ENCODE measurements at regions not wholly inside any gene's neighbourhood (a gene's known extent, or its start where the extent isn't known, plus 50 kb on each side); places are given as distances from the start of the nearest gene placed in this dataset.

DNA sequence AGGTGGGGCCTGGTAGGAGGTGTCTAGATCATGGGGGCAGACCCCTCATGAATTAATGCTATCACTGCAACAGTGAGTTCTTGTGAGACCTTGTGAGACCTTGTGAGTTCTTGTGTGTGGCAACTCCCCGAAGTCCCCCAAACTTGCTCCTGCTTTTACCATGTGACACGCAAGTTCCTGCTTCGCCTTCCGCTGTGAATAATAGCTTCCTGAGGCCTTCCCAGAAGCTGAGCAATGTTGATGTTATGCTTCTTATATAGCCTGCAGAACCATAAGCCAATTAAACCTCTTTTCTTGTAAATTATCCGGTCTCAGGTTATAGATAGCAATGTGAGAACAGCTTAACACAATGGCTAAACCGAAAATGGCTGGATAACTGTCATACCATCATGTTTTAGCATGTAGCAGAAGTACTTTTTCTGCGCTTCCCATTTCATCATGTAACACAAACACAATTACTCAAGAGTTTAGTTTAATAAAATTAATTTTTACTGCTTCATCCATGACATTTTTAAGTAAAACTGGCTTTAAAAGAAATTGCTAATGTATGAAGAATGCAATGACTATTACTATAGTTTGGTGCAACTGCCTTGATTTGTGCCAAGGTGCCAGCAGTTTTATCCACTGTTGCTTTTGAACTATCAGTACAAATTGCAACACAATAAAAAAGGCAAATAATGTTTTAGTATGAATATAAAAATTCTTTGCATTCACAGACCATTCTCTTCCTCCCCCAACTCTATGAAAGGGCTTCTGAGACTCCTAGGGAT lies 87.7 kb upstream of the TMEM168 start:
- H3K9ac ChIP-seq (ENCODE audit: low read depth in 1 of 3, low read length in 3 of 3), result no peak overlapping the region
- no peak overlapping the region for H3K27ac ChIP-seq (ENCODE audit: low read depth, low read length)
- H3K4me3 ChIP-seq (ENCODE audit: low read length in 3 of 3), result no peak overlapping the region
- no peaks in the 10 kb centered on the region for H3K36me3 ChIP-seq (ENCODE audit: control insufficient read depth in 3 of 3, insufficient read depth in 3 of 3, low read length in 3 of 3)
- H3K9me3 ChIP-seq (ENCODE audit: control insufficient read depth in 3 of 3, low read length in 3 of 3), result no peaks in the 10 kb centered on the region
- H3K27me3 ChIP-seq (ENCODE audit: control insufficient read depth in 3 of 3, insufficient read depth in 3 of 3, low read length in 3 of 3), result no peaks in the 10 kb centered on the region
- H3K4me1 ChIP-seq (ENCODE audit: control insufficient read depth in 3 of 3, insufficient read depth in 3 of 3, low read length in 3 of 3), result peaks cover 0 to 4% (median 0%) of the 10 kb centered on the region in 3 donors

DNA sequence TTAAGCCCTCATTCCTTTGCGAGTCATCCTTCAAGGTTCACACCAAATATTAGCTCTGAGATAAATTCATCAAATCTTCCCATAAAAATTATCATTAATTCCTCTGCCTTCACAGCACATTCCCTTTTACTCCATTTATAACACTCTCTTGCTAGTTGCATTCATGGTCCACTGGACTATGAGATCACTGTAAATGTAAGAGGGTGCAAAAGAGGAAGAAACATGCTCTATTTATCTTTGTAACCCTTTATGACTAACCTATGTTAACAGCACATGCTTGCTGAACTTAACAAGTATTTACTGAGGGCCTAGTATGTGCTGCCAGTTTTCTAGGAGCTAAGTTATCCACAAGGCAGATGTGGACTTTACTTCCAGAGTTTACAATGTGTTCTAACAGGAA lies 86.7 kb upstream of the TMEM168 start:
- Histone ChIP-seq H3K4me1 (ENCODE audit: control insufficient read depth in 3 of 3, insufficient read depth in 3 of 3, low read length in 3 of 3) (peaks cover 0 to 1% (median 0%) of the 10 kb centered on the region in 3 donors), H3K9ac (ENCODE audit: low read depth in 1 of 3, low read length in 3 of 3) (no peak overlapping the region), H3K4me3 (ENCODE audit: low read length in 3 of 3) (no peak overlapping the region), H3K36me3 (ENCODE audit: control insufficient read depth in 3 of 3, insufficient read depth in 3 of 3, low read length in 3 of 3) (no peaks in the 10 kb centered on the region), H3K9me3 (ENCODE audit: control insufficient read depth in 3 of 3, low read length in 3 of 3) (no peaks in the 10 kb centered on the region), H3K27me3 (ENCODE audit: control insufficient read depth in 3 of 3, insufficient read depth in 3 of 3, low read length in 3 of 3) (no peaks in the 10 kb centered on the region), H3K27ac (ENCODE audit: low read depth, low read length) (no peak overlapping the region)

DNA sequence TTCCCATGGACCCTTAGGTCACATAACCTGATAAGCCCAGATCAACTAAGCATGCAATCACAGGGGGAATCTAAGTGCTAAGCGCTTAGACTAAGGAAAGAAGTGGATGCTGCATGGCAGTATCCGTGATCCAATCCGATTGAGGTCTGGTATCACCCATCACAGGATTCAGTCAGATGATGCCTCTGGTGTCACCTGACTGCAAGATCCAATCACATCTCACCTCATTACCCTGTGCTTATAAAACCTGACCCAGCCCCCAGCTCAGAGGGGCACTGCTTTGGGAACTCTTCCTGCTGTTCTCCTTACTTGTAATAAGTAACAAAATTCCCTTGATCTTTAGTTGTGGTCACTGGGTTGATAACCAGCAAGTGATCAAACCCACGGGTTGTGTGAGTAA lies 84.7 kb upstream of the TMEM168 start:
- Histone ChIP-seq H3K4me3 (ENCODE audit: low read length in 3 of 3) (no peak overlapping the region), H3K9ac (ENCODE audit: low read depth in 1 of 3, low read length in 3 of 3) (no peak overlapping the region), H3K9me3 (ENCODE audit: control insufficient read depth in 3 of 3, low read length in 3 of 3) (no peaks in the 10 kb centered on the region), H3K36me3 (ENCODE audit: control insufficient read depth in 3 of 3, insufficient read depth in 3 of 3, low read length in 3 of 3) (no peaks in the 10 kb centered on the region), H3K4me1 (ENCODE audit: control insufficient read depth in 3 of 3, insufficient read depth in 3 of 3, low read length in 3 of 3) (no peaks in the 10 kb centered on the region), H3K27ac (ENCODE audit: low read depth, low read length) (no peak overlapping the region), H3K27me3 (ENCODE audit: control insufficient read depth in 3 of 3, insufficient read depth in 3 of 3, low read length in 3 of 3) (no peaks in the 10 kb centered on the region)

DNA sequence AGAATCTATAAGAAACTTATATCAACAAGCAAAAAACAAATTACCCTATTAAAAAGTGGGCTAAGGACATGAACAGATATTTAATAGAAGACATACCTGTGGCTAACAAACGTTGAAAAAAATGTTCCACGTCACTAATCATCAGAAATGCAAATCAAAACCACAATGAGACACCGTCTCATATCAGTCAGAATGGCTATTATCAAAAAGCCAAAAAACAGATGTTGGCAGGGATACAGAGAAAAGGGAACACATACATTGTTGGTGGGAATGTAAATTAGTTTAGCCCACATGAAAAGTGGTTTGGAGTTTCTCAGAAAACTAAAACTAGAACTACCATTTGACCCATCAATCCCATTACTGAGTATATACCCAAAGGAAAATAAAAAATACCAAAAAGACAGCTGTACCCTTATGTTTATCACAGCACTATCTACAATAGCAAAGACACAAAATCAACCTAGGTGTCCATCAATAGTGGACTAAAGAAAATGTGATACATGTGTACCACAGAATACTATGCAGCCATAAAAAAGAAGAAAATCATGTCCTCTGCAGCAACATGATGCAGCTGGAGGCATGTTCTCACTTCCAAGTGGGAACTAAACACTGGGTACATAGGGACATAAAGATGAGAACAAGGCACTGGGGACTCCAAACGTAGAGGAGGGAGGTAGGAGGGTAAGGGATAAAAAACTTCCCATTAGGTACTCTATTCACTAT lies 83.8 kb upstream of the TMEM168 start:
- no peak overlapping the region for H3K9ac ChIP-seq (ENCODE audit: low read depth in 1 of 3, low read length in 3 of 3)
- no peaks in the 10 kb centered on the region for H3K9me3 ChIP-seq (ENCODE audit: control insufficient read depth in 3 of 3, low read length in 3 of 3)
- no peak overlapping the region for H3K4me3 ChIP-seq (ENCODE audit: low read length in 3 of 3)
- H3K27ac ChIP-seq (ENCODE audit: low read depth, low read length), result no peak overlapping the region
- no peaks in the 10 kb centered on the region for H3K27me3 ChIP-seq (ENCODE audit: control insufficient read depth in 3 of 3, insufficient read depth in 3 of 3, low read length in 3 of 3)
- peaks cover 0 to 2% (median under 1%) of the 10 kb centered on the region in 3 donors for H3K4me1 ChIP-seq (ENCODE audit: control insufficient read depth in 3 of 3, insufficient read depth in 3 of 3, low read length in 3 of 3)
- H3K36me3 ChIP-seq (ENCODE audit: control insufficient read depth in 3 of 3, insufficient read depth in 3 of 3, low read length in 3 of 3), result no peaks in the 10 kb centered on the region

DNA sequence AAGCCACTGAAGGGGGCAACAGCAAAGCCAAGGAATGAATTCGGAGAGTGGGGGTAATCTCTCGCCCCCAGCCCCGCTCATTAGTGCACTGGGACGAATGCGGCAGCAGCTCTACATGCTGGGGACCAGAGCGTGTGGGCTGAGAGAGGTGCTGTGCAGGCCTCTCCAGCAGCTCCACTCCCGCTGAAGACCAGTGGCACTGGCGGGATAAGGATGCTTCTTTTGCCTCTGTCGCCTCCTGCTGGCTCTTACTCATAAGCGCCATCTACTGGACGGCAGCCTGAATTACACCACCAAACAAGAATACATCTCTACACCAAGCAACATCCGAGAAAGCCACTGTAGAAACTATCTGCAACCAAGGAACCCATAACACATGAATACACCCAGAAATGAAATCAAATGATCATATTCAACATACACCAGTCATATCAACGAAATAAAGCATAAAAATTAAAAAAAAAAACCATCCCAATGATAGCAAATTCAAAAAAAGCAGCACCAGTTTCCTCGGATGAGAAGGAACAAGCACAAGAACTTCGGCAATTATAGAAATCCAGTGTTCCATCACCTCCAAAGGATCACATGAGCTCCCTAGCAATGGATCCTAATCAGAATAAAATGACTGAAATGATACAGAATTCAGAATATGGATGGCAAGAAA lies 79.0 kb upstream of the TMEM168 start:
- H3K9me3 ChIP-seq (ENCODE audit: control insufficient read depth in 3 of 3, low read length in 3 of 3), result no peaks in the 10 kb centered on the region
- H3K4me1 ChIP-seq (ENCODE audit: control insufficient read depth in 3 of 3, insufficient read depth in 3 of 3, low read length in 3 of 3), result peaks cover 11 to 14% (median 13%) of the 10 kb centered on the region in 3 donors
- H3K27me3 ChIP-seq (ENCODE audit: control insufficient read depth in 3 of 3, insufficient read depth in 3 of 3, low read length in 3 of 3), result no peaks in the 10 kb centered on the region
- H3K4me3 ChIP-seq (ENCODE audit: low read length in 3 of 3), result no peak overlapping the region
- no peak overlapping the region for H3K9ac ChIP-seq (ENCODE audit: low read depth in 1 of 3, low read length in 3 of 3)
- H3K27ac ChIP-seq (ENCODE audit: low read depth, low read length), result no peak overlapping the region
- no peaks in the 10 kb centered on the region for H3K36me3 ChIP-seq (ENCODE audit: control insufficient read depth in 3 of 3, insufficient read depth in 3 of 3, low read length in 3 of 3)

DNA sequence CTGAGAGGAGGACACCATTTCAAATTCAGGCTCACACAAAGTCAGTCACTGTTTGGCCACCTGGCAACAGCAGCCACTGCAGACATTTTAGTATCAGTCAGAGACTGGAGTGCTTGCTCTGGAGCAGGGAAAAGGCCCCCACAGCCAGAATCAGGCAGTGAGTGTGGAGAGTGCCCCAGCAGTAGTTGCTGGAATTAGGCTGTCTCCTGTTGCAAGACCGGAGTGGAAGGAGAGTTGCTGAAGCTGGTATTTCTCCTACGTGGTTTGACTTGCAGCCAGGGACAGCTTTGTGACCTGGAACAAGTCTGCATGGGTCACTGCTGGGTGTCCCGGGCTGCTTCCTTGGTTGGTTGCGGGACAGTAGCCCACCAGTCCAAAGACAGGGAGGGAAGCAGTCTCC lies 78.4 kb upstream of the TMEM168 start:
- H3K9ac ChIP-seq (ENCODE audit: low read depth in 1 of 3, low read length in 3 of 3), result peak overlapping the region in 2 of 3 donors; percentile 7 to 40
- H3K27me3 ChIP-seq (ENCODE audit: control insufficient read depth in 3 of 3, insufficient read depth in 3 of 3, low read length in 3 of 3), result no peaks in the 10 kb centered on the region
- H3K4me1 ChIP-seq (ENCODE audit: control insufficient read depth in 3 of 3, insufficient read depth in 3 of 3, low read length in 3 of 3), result peaks cover 11 to 14% (median 13%) of the 10 kb centered on the region in 3 donors
- H3K4me3 ChIP-seq (ENCODE audit: low read length in 3 of 3), result peak overlapping the region in 2 of 3 donors; percentile 1 to 15
- no peak overlapping the region for H3K27ac ChIP-seq (ENCODE audit: low read depth, low read length)
- H3K9me3 ChIP-seq (ENCODE audit: control insufficient read depth in 3 of 3, low read length in 3 of 3), result no peaks in the 10 kb centered on the region
- H3K36me3 ChIP-seq (ENCODE audit: control insufficient read depth in 3 of 3, insufficient read depth in 3 of 3, low read length in 3 of 3), result no peaks in the 10 kb centered on the region

DNA sequence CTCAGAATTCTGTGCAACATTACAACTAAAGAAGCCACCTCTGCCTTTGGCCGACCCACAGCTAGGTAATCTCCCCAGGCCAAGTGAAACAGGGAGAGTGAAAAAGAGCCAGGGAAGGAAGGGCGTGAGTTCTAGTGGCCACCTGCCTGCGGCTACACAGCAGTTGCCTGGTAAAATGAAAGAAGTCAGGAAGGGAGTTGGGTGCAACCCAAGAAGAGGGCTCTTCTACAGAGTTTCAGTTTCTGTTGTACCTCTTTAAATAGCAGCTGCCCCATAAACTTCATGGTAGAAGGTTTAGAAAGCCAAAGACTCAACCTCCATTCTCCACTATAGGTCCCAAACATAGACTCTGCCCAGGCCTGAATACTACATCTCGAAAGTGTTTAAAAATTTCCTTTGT lies 76.2 kb upstream of the TMEM168 start:
- no peak overlapping the region for H3K9ac ChIP-seq (ENCODE audit: low read depth in 1 of 3, low read length in 3 of 3)
- peak overlapping the region; percentile 35 to 51 (median 39) for H3K4me3 ChIP-seq (ENCODE audit: low read length in 3 of 3)
- H3K36me3 ChIP-seq (ENCODE audit: control insufficient read depth in 3 of 3, insufficient read depth in 3 of 3, low read length in 3 of 3), result no peaks in the 10 kb centered on the region
- no peak overlapping the region for H3K27ac ChIP-seq (ENCODE audit: low read depth, low read length)
- H3K27me3 ChIP-seq (ENCODE audit: control insufficient read depth in 3 of 3, insufficient read depth in 3 of 3, low read length in 3 of 3), result no peaks in the 10 kb centered on the region
- no peaks in the 10 kb centered on the region for H3K9me3 ChIP-seq (ENCODE audit: control insufficient read depth in 3 of 3, low read length in 3 of 3)
- H3K4me1 ChIP-seq (ENCODE audit: control insufficient read depth in 3 of 3, insufficient read depth in 3 of 3, low read length in 3 of 3), result peaks cover 11 to 14% (median 13%) of the 10 kb centered on the region in 3 donors

DNA sequence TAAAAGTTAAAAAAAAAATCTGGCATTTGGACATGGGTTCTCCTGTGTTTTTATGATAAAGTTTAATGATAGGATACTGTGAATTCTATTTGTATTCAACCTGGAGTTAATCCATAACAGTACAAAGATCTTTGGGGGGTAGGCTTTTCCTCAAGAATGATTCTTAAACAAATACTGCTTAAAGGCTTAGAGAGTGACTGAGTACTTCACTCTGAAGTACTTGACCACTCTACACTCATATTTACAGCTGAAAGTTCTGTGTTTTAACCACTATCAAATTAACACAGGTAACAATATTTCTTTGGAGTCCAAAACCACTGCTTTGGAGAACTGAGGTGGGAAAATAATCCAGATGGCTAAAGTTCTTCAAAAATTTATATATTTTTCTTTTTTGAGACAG lies 74.2 kb upstream of the TMEM168 start:
- Histone ChIP-seq H3K36me3 (ENCODE audit: control insufficient read depth in 3 of 3, insufficient read depth in 3 of 3, low read length in 3 of 3) (no peaks in the 10 kb centered on the region), H3K27ac (ENCODE audit: low read depth, low read length) (no peak overlapping the region), H3K4me1 (ENCODE audit: control insufficient read depth in 3 of 3, insufficient read depth in 3 of 3, low read length in 3 of 3) (peaks cover 11 to 14% (median 13%) of the 10 kb centered on the region in 3 donors), H3K27me3 (ENCODE audit: control insufficient read depth in 3 of 3, insufficient read depth in 3 of 3, low read length in 3 of 3) (no peaks in the 10 kb centered on the region), H3K4me3 (ENCODE audit: low read length in 3 of 3) (no peak overlapping the region), H3K9ac (ENCODE audit: low read depth in 1 of 3, low read length in 3 of 3) (no peak overlapping the region), H3K9me3 (ENCODE audit: control insufficient read depth in 3 of 3, low read length in 3 of 3) (no peaks in the 10 kb centered on the region)

DNA sequence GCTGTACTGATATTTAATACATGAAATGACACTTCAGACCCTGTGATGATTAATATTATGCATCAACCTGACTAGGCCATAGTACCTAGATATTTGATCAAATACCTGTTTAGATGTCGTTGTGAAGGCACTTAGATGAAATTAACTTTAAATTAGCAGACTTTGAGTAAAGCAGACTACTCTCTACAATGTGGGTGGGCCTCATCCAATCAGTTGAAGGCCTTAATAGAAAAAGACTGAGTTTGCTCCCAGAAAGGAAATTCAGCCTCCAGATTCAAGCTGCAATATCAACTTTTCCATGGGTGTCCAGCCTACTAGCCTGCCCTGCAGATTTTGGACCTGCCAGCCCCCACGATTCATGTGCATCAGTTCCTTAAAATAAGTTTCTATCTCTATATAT lies 68.6 kb upstream of the TMEM168 start:
- H3K27ac ChIP-seq (ENCODE audit: low read depth, low read length), result no peak overlapping the region
- no peak overlapping the region for H3K9ac ChIP-seq (ENCODE audit: low read depth in 1 of 3, low read length in 3 of 3)
- no peaks in the 10 kb centered on the region for H3K4me1 ChIP-seq (ENCODE audit: control insufficient read depth in 3 of 3, insufficient read depth in 3 of 3, low read length in 3 of 3)
- no peaks in the 10 kb centered on the region for H3K27me3 ChIP-seq (ENCODE audit: control insufficient read depth in 3 of 3, insufficient read depth in 3 of 3, low read length in 3 of 3)
- no peak overlapping the region for H3K4me3 ChIP-seq (ENCODE audit: low read length in 3 of 3)
- no peaks in the 10 kb centered on the region for H3K9me3 ChIP-seq (ENCODE audit: control insufficient read depth in 3 of 3, low read length in 3 of 3)
- no peaks in the 10 kb centered on the region for H3K36me3 ChIP-seq (ENCODE audit: control insufficient read depth in 3 of 3, insufficient read depth in 3 of 3, low read length in 3 of 3)

DNA sequence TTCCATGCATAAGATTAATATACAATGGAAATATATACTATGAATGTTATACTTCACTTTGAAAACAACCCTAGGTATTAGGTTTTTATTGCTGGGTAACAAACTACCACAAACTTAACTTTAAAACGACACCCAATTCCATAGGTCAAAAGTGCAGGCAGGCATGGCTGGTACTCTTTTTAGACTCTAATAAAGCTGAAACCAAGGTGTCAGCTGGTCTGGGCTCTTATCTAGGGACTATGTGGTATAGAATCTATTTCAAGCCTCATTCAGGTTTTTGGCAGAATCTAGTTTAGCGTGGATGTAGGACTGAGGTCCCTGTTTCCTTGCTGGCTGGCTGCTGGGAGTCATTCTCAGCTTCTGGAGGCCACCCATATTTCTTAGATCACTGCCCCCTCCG lies 65.0 kb upstream of the TMEM168 start:
- no peaks in the 10 kb centered on the region for H3K4me1 ChIP-seq (ENCODE audit: control insufficient read depth in 3 of 3, insufficient read depth in 3 of 3, low read length in 3 of 3)
- H3K4me3 ChIP-seq (ENCODE audit: low read length in 3 of 3), result no peak overlapping the region
- no peaks in the 10 kb centered on the region for H3K27me3 ChIP-seq (ENCODE audit: control insufficient read depth in 3 of 3, insufficient read depth in 3 of 3, low read length in 3 of 3)
- no peak overlapping the region for H3K9ac ChIP-seq (ENCODE audit: low read depth in 1 of 3, low read length in 3 of 3)
- no peaks in the 10 kb centered on the region for H3K9me3 ChIP-seq (ENCODE audit: control insufficient read depth in 3 of 3, low read length in 3 of 3)
- no peaks in the 10 kb centered on the region for H3K36me3 ChIP-seq (ENCODE audit: control insufficient read depth in 3 of 3, insufficient read depth in 3 of 3, low read length in 3 of 3)
- no peak overlapping the region for H3K27ac ChIP-seq (ENCODE audit: low read depth, low read length)

All from skeletal muscle tissue (tissue), 3 donors.